GM12878 (cell line): ENCODE measurements at regions not wholly inside any gene's neighbourhood (a gene's known extent, or its start where the extent isn't known, plus 50 kb on each side); places are given as distances from the start of the nearest gene placed in this dataset.

Experiments used
- ATAC-seq: fragments of 200-7000 bp; cut with Tn5 transposase; 3 replicates; pipeline ENCODE4 v1.9.1; 2020; ENCODE audit warnings: mild to moderate bottlenecking, moderate library complexity
- BruUV-seq: library from RNA; stranded (reverse); fragments of 400-500 nt; replicated peaks from 2 replicates; lab custom pipeline; 2021; lab: Mats Ljungman, UMichigan
- CTCF ChIA-PET: fragments of 300-600 bp; sonication (Branson Sonifier 250); formaldehyde crosslinking; extraction: SDS; loops from one replicate; lab custom pipeline; 2021; ENCODE audit warnings: inconsistent platforms; lab: Yijun Ruan, JAX
- POLR2A ChIA-PET: fragments of 350-600 bp; formaldehyde crosslinking; extraction: SDS; loops from one replicate; lab custom pipeline; 2021; ENCODE audit warnings: inconsistent platforms; lab: Charles Lee
- RAD21 ChIA-PET: fragments of 300-600 bp; sonication (Branson Sonifier 250); formaldehyde crosslinking; loops from one replicate; lab custom pipeline; 2023; ENCODE audit warnings: antibody characterized with exemption; ENCODE audit not compliant: unreplicated experiment; lab: Charles Lee
- SMC1A ChIA-PET: fragments of 300-600 bp; sonication (Branson Sonifier 250); formaldehyde crosslinking; loops from one replicate; lab custom pipeline; 2023; ENCODE audit not compliant: unreplicated experiment, uncharacterized antibody; lab: Charles Lee
- DNase-seq: peaks from one replicate; pipeline ENCODE4 v3.0.0-alpha.2; 2011; ENCODE audit warnings: low read depth, low spot score
- FAIRE-seq: peaks from 3 replicates; lab custom pipeline; 2011; peaks lifted over from hg19 to GRCh38; lab: Jason Lieb, UNC
- H2AFZ ChIP-seq: 2 replicates; pipeline ENCODE4 v1.6.0; 2011; ENCODE audit warnings: low read depth, low read length, control low read depth; ENCODE audit not compliant: control insufficient read depth
- H3K27ac ChIP-seq: 2 replicates; pipeline ENCODE4 v1.5.1; 2011; ENCODE audit warnings: control low read depth; ENCODE audit not compliant: control insufficient read depth, insufficient read depth
- H3K27me3 ChIP-seq, 2 experiments: replicated peaks in 1 of 2; 2 replicates each; pipeline versions ENCODE4 v1.6.0 to v1.6.1; 2011; ENCODE audit warnings: low read length in 1 of 2; ENCODE audit not compliant: control insufficient read depth in 2 of 2, insufficient read depth in 2 of 2
- H3K36me3 ChIP-seq, 2 experiments: 2 replicates each; pipeline ENCODE4 v1.5.1; 2011; ENCODE audit warnings: low read length in 1 of 2; ENCODE audit not compliant: control insufficient read depth in 2 of 2, insufficient read depth in 2 of 2
- H3K4me1 ChIP-seq: 2 replicates; pipeline ENCODE4 v1.6.1; 2011; ENCODE audit warnings: mild to moderate bottlenecking, low read length, moderate library complexity, mixed read lengths; ENCODE audit not compliant: control insufficient read depth, insufficient read depth
- H3K4me2 ChIP-seq: 2 replicates; pipeline ENCODE4 v1.6.0; 2011; ENCODE audit warnings: control low read depth; ENCODE audit not compliant: control insufficient read depth, insufficient read depth
- H3K4me3 ChIP-seq: fragments of 200-600 bp; sonication (generic); 2 replicates; pipeline ENCODE4 v1.5.1; 2016
- H3K79me2 ChIP-seq: 2 replicates; pipeline ENCODE4 v1.6.0; 2011; ENCODE audit warnings: low read length; ENCODE audit not compliant: control insufficient read depth, insufficient read depth
- H3K9ac ChIP-seq: 2 replicates; pipeline ENCODE4 v1.8.0; 2011; ENCODE audit warnings: low read length, control low read depth, mixed read lengths; ENCODE audit not compliant: control insufficient read depth, insufficient read depth
- H3K9me3 ChIP-seq: replicated peaks from 3 replicates; pipeline ENCODE4 v1.5.1; 2011; ENCODE audit warnings: mild to moderate bottlenecking, low read length; ENCODE audit not compliant: control insufficient read depth, insufficient read depth
- H4K20me1 ChIP-seq: 2 replicates; pipeline ENCODE4 v1.6.0; 2011; ENCODE audit not compliant: control insufficient read depth, insufficient read depth
- EP300 ChIP-seq, 2 experiments: fragments of 150-350 bp in 1 of 2; IDR thresholded peaks; 2 replicates each; pipeline ENCODE4 v1.6.1; 2011 to 2012; ENCODE audit warnings: low read depth in 2 of 2, low read length in 2 of 2, borderline replicate concordance in 1 of 2, improper control_type of control experiment in 1 of 2, inconsistent platforms in 1 of 2; ENCODE audit not compliant: control insufficient read depth in 1 of 2
- SMC3 ChIP-seq: IDR thresholded peaks from 2 replicates; pipeline ENCODE4 v1.6.1; 2011; ENCODE audit warnings: low read length, improper control_type of control experiment, borderline replicate concordance
- SRF ChIP-seq, 2 experiments: IDR thresholded peaks; 2 replicates each; pipeline ENCODE4 v1.6.1; 2011; ENCODE audit warnings: low read depth in 2 of 2, low read length in 2 of 2, mild to moderate bottlenecking in 1 of 2, moderate library complexity in 1 of 2
- STAT1 ChIP-seq: fragments of 450-650 bp; conservative IDR thresholded peaks from 2 replicates; pipeline ENCODE4 v1.6.1; 2014; ENCODE audit warnings: antibody characterized with exemption, mild to moderate bottlenecking
- ZNF384 ChIP-seq: IDR thresholded peaks from 2 replicates; pipeline ENCODE4 v1.6.1; 2012; ENCODE audit warnings: low read depth, mild to moderate bottlenecking, low read length, improper control_type of control experiment, borderline replicate concordance
- WGBS: methylation state at CpG from one replicate; pipeline ENCODE4 v1.1.6; 2016; ENCODE audit warnings: low lambda C conversion rate; ENCODE audit not compliant: insufficient replicate concordance, insufficient coverage; ENCODE audit errors: missing lambda C conversion rate; 5-methylcytosine and 5-hydroxymethylcytosine counted together
- in situ Hi-C: fragments of 300-500 bp; cut with MboI; formaldehyde crosslinking; loops from 9 replicates; pipeline ENCODE4 v1.14.3; 2018; ENCODE audit warnings: mixed read lengths
- intact Hi-C: fragments of 100-400 bp; cut with micrococcal nuclease; formaldehyde crosslinking; loops from one replicate; pipeline ENCODE4 v1.14.2; 2022; ENCODE audit not compliant: unreplicated experiment
- TF ChIP-seq, protein P1 (sequence below): fragments of 450-650 bp; IDR thresholded peaks from 2 replicates; pipeline ENCODE4 v1.6.1; 2017; ENCODE audit warnings: antibody characterized with exemption, mild to moderate bottlenecking, moderate library complexity
- TF ChIP-seq, protein P2 (sequence below): fragments of 150-350 bp; IDR thresholded peaks from 2 replicates; pipeline ENCODE4 v1.6.1; 2016; ENCODE audit warnings: low read depth, low read length
- TF ChIP-seq, protein P3 (sequence below): fragments of 450-650 bp; IDR thresholded peaks from 2 replicates; pipeline ENCODE4 v1.6.1; 2017; ENCODE audit warnings: mild to moderate bottlenecking

DNA sequence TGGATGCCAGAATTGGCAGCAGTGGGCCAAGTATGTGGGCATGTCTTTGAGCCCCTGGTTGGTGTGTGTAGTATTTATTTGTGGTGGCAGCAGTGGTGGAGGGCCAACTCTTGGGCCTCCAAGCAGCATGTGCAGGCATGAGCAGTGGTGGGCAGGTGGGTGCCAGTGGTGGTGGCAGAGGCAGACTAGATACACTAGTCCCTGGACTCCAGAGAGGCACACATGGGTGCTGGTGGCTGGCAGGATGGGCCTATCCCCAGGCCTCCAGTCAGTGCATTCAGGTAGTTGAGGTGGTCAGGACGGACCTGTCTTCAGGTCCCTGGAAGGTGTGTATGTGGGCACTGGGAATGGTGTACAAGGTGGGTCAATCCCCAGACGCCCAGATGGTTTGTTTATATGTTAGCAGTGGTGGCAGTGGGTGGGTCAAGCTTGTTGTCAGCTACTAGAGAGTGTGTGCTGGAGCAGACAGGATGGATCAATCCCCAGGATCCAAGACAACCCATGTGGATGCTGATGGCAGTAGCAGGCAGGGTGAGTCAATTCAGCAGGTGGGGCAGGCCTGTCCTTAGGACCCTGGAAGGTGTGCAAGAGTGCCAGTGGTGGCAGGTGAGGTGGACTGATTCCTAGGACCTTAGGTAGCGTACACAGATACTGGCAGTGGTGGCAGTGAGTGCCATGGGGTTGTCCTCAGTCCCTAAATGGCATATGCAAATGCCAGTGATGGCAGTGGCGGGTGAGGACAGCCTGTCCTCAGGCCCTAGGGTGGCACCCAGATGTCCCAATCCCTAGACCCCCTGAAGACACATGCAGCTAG is 294.3 kb downstream of the RPS24 start:
- H3K27ac ChIP-seq, result no peak overlapping the region
- H3K4me2 ChIP-seq, result no peak overlapping the region
- in situ Hi-C loops (no loop called here), intact Hi-C loops (no loop called here)
- WGBS, result 1% methylated on average over 4 of the region's 4 CpGs
- H4K20me1 ChIP-seq, result no peaks in the 10 kb centered on the region
- DNase-seq (no peak), ATAC-seq (no peak), FAIRE-seq (no peak)
- POLR2A ChIA-PET, result no interaction called here
- no peaks in the 10 kb centered on the region for H3K79me2 ChIP-seq
- CTCF ChIA-PET, result no interaction called here
- H2AFZ ChIP-seq, result no peak overlapping the region
- TF ChIP-seq ZNF384 (no peak), SMC3 (no peak), SRF (IDR thresholded peaks at IDR 0.05; ENCODE audit: low read depth in 2 of 2, low read length in 2 of 2) (no peak), STAT1 (no peak), EP300 (IDR thresholded peaks at IDR 0.05; ENCODE audit: borderline replicate concordance in 1 of 2, control insufficient read depth in 1 of 2, low read depth in 2 of 2, low read length in 2 of 2) (no peak)
- TF ChIP-seq, protein P1, sequence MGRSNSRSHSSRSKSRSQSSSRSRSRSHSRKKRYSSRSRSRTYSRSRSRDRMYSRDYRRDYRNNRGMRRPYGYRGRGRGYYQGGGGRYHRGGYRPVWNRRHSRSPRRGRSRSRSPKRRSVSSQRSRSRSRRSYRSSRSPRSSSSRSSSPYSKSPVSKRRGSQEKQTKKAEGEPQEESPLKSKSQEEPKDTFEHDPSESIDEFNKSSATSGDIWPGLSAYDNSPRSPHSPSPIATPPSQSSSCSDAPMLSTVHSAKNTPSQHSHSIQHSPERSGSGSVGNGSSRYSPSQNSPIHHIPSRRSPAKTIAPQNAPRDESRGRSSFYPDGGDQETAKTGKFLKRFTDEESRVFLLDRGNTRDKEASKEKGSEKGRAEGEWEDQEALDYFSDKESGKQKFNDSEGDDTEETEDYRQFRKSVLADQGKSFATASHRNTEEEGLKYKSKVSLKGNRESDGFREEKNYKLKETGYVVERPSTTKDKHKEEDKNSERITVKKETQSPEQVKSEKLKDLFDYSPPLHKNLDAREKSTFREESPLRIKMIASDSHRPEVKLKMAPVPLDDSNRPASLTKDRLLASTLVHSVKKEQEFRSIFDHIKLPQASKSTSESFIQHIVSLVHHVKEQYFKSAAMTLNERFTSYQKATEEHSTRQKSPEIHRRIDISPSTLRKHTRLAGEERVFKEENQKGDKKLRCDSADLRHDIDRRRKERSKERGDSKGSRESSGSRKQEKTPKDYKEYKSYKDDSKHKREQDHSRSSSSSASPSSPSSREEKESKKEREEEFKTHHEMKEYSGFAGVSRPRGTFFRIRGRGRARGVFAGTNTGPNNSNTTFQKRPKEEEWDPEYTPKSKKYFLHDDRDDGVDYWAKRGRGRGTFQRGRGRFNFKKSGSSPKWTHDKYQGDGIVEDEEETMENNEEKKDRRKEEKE, result no peak
- TF ChIP-seq, protein P2, sequence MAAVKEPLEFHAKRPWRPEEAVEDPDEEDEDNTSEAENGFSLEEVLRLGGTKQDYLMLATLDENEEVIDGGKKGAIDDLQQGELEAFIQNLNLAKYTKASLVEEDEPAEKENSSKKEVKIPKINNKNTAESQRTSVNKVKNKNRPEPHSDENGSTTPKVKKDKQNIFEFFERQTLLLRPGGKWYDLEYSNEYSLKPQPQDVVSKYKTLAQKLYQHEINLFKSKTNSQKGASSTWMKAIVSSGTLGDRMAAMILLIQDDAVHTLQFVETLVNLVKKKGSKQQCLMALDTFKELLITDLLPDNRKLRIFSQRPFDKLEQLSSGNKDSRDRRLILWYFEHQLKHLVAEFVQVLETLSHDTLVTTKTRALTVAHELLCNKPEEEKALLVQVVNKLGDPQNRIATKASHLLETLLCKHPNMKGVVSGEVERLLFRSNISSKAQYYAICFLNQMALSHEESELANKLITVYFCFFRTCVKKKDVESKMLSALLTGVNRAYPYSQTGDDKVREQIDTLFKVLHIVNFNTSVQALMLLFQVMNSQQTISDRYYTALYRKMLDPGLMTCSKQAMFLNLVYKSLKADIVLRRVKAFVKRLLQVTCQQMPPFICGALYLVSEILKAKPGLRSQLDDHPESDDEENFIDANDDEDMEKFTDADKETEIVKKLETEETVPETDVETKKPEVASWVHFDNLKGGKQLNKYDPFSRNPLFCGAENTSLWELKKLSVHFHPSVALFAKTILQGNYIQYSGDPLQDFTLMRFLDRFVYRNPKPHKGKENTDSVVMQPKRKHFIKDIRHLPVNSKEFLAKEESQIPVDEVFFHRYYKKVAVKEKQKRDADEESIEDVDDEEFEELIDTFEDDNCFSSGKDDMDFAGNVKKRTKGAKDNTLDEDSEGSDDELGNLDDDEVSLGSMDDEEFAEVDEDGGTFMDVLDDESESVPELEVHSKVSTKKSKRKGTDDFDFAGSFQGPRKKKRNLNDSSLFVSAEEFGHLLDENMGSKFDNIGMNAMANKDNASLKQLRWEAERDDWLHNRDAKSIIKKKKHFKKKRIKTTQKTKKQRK, result no peak
- TF ChIP-seq, protein P3, sequence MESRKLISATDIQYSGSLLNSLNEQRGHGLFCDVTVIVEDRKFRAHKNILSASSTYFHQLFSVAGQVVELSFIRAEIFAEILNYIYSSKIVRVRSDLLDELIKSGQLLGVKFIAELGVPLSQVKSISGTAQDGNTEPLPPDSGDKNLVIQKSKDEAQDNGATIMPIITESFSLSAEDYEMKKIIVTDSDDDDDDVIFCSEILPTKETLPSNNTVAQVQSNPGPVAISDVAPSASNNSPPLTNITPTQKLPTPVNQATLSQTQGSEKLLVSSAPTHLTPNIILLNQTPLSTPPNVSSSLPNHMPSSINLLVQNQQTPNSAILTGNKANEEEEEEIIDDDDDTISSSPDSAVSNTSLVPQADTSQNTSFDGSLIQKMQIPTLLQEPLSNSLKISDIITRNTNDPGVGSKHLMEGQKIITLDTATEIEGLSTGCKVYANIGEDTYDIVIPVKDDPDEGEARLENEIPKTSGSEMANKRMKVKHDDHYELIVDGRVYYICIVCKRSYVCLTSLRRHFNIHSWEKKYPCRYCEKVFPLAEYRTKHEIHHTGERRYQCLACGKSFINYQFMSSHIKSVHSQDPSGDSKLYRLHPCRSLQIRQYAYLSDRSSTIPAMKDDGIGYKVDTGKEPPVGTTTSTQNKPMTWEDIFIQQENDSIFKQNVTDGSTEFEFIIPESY, result no peak
- no peak overlapping the region for H3K9ac ChIP-seq
- no TSS peak for BruUV-seq
- H3K4me3 ChIP-seq, result no peak overlapping the region
- H3K4me1 ChIP-seq, result no peaks in the 10 kb centered on the region
- SMC1A ChIA-PET, result no interaction called here
- RAD21 ChIA-PET, result no interaction called here
- no peaks in the 10 kb centered on the region for H3K36me3 ChIP-seq
- H3K9me3 ChIP-seq, result peaks cover 8% of the 10 kb centered on the region
- H3K27me3 ChIP-seq, result no peaks in the 10 kb centered on the region
